ENCODE measurements at regions not wholly inside any gene's neighbourhood (a gene's known extent, or its start where the extent isn't known, plus 50 kb on each side); places are given as distances from the start of the nearest gene placed in this dataset.

GRCh38 chr2:67671464-67672450, 274.6 kb downstream of the ETAA1 start:
- TF ChIP-seq CTCF (IDR thresholded peaks at IDR 0.05) (no peak), POLR2A (IDR thresholded peaks at IDR 0.05) (no peak)

All from body of pancreas (tissue), 4 donors.